ENCODE measurements at regions not wholly inside any gene's neighbourhood (a gene's known extent, or its start where the extent isn't known, plus 50 kb on each side); places are given as distances from the start of the nearest gene placed in this dataset.

- DNase-seq (ENCODE audit: low spot score), result peak; percentile 33
- Histone ChIP-seq H3K27me3 (replicated peaks; ENCODE audit: insufficient read depth, low read depth, low read length, poor library complexity) (no peaks in the 10 kb centered on the region), H3K4me3 (ENCODE audit: low read depth, low read length, poor library complexity, severe bottlenecking) (no peak overlapping the region), H3K9me3 (ENCODE audit: low read depth, low read length, poor library complexity, severe bottlenecking) (no peaks in the 10 kb centered on the region), H3K36me3 (ENCODE audit: insufficient read depth, low read length, poor library complexity, severe bottlenecking) (no peaks in the 10 kb centered on the region), H3K27ac (ENCODE audit: low read depth, low read length, poor library complexity, severe bottlenecking) (no peak overlapping the region), H3K4me1 (ENCODE audit: insufficient read depth, low read length, poor library complexity, severe bottlenecking) (no peaks in the 10 kb centered on the region)
- TF ChIP-seq, protein P1, sequence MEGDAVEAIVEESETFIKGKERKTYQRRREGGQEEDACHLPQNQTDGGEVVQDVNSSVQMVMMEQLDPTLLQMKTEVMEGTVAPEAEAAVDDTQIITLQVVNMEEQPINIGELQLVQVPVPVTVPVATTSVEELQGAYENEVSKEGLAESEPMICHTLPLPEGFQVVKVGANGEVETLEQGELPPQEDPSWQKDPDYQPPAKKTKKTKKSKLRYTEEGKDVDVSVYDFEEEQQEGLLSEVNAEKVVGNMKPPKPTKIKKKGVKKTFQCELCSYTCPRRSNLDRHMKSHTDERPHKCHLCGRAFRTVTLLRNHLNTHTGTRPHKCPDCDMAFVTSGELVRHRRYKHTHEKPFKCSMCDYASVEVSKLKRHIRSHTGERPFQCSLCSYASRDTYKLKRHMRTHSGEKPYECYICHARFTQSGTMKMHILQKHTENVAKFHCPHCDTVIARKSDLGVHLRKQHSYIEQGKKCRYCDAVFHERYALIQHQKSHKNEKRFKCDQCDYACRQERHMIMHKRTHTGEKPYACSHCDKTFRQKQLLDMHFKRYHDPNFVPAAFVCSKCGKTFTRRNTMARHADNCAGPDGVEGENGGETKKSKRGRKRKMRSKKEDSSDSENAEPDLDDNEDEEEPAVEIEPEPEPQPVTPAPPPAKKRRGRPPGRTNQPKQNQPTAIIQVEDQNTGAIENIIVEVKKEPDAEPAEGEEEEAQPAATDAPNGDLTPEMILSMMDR (conservative IDR thresholded peaks at IDR 0.05; ENCODE audit: low read depth, low read length), result peak; percentile 65
- no peak for TF ChIP-seq EZH2 (IDR thresholded peaks at IDR 0.05; ENCODE audit: borderline replicate concordance, low read depth, low read length, poor library complexity, severe bottlenecking)
- BruUV-seq (replicated peaks), result no TSS peak
- intact Hi-C loops (cut with micrococcal nuclease; ENCODE audit: unreplicated experiment), result loop anchor here (2.0 kb wide), 1 partner anchor 362 kb away; no protein-coding TSS in a partner anchor
- POLR2A ChIA-PET (ENCODE audit: low non-redundant PET), result no interaction called here
- CTCF ChIA-PET, result interaction anchor here (0.6 kb wide), 1 partner anchor 491 kb away, joined by 4 read pairs; no protein-coding TSS in a partner anchor
Measured at GRCh38 chr9:26326563-26326962, 566.0 kb downstream of the CAAP1 start.

DNA sequence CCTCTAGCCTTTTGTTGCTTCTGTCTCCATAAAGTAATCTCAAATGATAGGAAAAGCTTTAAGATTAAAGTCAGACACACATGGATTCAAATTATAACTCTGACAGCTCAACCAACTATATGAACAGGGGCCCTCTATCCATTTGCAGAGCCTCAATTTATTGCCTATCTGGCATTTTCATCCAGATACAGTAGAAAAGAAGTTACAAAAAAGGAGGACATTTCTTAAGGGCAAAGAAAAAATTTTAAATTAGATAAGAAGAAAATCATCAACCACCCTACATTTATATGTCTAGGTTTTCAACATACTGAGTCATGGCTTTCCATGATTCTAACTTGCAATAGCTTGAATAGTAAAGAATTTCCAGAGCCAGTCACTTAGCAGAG, 567.2 kb downstream of the CAAP1 start:
- Histone ChIP-seq H3K27ac (ENCODE audit: low read depth, low read length, poor library complexity, severe bottlenecking) (no peak overlapping the region), H3K27me3 (replicated peaks; ENCODE audit: insufficient read depth, low read depth, low read length, poor library complexity) (no peaks in the 10 kb centered on the region), H3K9me3 (ENCODE audit: low read depth, low read length, poor library complexity, severe bottlenecking) (no peaks in the 10 kb centered on the region), H3K4me1 (ENCODE audit: insufficient read depth, low read length, poor library complexity, severe bottlenecking) (no peaks in the 10 kb centered on the region), H3K36me3 (ENCODE audit: insufficient read depth, low read length, poor library complexity, severe bottlenecking) (no peaks in the 10 kb centered on the region), H3K4me3 (ENCODE audit: low read depth, low read length, poor library complexity, severe bottlenecking) (no peak overlapping the region)
- intact Hi-C loops (cut with micrococcal nuclease; ENCODE audit: unreplicated experiment), result no loop called here
- DNase-seq (ENCODE audit: low spot score), result no peak
- no TSS peak for BruUV-seq (replicated peaks)
- CTCF ChIA-PET, result no interaction called here
- POLR2A ChIA-PET (ENCODE audit: low non-redundant PET), result no interaction called here
- TF ChIP-seq EZH2 (IDR thresholded peaks at IDR 0.05; ENCODE audit: borderline replicate concordance, low read depth, low read length, poor library complexity, severe bottlenecking), result no peak
- TF ChIP-seq, protein P1 (conservative IDR thresholded peaks at IDR 0.05; ENCODE audit: low read depth, low read length), result no peak

DNA sequence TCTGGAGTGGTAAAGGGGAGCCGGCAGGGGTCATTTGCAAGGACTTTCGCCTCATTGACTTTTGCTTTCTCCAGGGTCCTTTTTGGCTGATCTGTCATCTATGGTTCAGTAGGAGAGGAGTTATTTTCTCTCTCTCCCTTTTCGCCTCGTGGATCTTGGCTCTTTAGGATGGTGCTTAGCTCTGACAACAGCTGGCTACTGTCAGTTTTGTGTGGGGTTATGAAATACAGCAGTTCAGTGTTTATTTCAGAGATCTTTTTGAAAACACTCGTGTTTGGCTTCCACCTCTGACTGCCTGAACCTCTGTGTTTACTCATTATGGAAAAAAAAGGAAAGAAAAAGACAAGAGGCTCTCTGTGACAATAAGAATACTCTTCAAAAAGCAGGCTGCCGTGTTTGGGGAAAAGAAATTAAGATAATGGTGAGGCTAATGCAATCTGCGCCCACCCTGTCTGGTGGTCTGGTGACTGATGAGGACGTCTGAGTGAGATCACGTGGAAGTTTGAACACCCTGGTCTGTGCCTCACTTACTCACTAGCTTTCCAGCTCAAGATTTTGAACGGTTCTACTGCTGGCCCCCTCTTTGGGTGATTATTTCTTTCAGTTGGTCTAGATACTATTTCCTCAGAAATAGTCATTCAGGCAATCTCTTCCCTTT, 567.7 kb downstream of the CAAP1 start:
- intact Hi-C loops (cut with micrococcal nuclease; ENCODE audit: unreplicated experiment), result no loop called here
- CTCF ChIA-PET, result no interaction called here
- Histone ChIP-seq H3K36me3 (ENCODE audit: insufficient read depth, low read length, poor library complexity, severe bottlenecking) (no peaks in the 10 kb centered on the region), H3K27ac (ENCODE audit: low read depth, low read length, poor library complexity, severe bottlenecking) (no peak overlapping the region), H3K27me3 (replicated peaks; ENCODE audit: insufficient read depth, low read depth, low read length, poor library complexity) (no peaks in the 10 kb centered on the region), H3K4me1 (ENCODE audit: insufficient read depth, low read length, poor library complexity, severe bottlenecking) (no peaks in the 10 kb centered on the region), H3K4me3 (ENCODE audit: low read depth, low read length, poor library complexity, severe bottlenecking) (no peak overlapping the region), H3K9me3 (ENCODE audit: low read depth, low read length, poor library complexity, severe bottlenecking) (no peaks in the 10 kb centered on the region)
- BruUV-seq (replicated peaks), result no TSS peak
- POLR2A ChIA-PET (ENCODE audit: low non-redundant PET), result no interaction called here
- TF ChIP-seq EZH2 (IDR thresholded peaks at IDR 0.05; ENCODE audit: borderline replicate concordance, low read depth, low read length, poor library complexity, severe bottlenecking), result no peak
- DNase-seq (ENCODE audit: low spot score), result no peak

- Histone ChIP-seq H3K36me3 (ENCODE audit: insufficient read depth, low read length, poor library complexity, severe bottlenecking) (no peaks in the 10 kb centered on the region), H3K27ac (ENCODE audit: low read depth, low read length, poor library complexity, severe bottlenecking) (no peak overlapping the region), H3K9me3 (ENCODE audit: low read depth, low read length, poor library complexity, severe bottlenecking) (no peaks in the 10 kb centered on the region), H3K4me3 (ENCODE audit: low read depth, low read length, poor library complexity, severe bottlenecking) (no peak overlapping the region), H3K4me1 (ENCODE audit: insufficient read depth, low read length, poor library complexity, severe bottlenecking) (no peaks in the 10 kb centered on the region), H3K27me3 (replicated peaks; ENCODE audit: insufficient read depth, low read depth, low read length, poor library complexity) (peaks cover 5% of the 10 kb centered on the region)
- intact Hi-C loops (cut with micrococcal nuclease; ENCODE audit: unreplicated experiment), result no loop called here
- POLR2A ChIA-PET (ENCODE audit: low non-redundant PET), result no interaction called here
- CTCF ChIA-PET, result no interaction called here
- no peak for DNase-seq (ENCODE audit: low spot score)
- no TSS peak for BruUV-seq (replicated peaks)
- TF ChIP-seq, protein P1 (conservative IDR thresholded peaks at IDR 0.05; ENCODE audit: low read depth, low read length), result no peak
- no peak for TF ChIP-seq EZH2 (IDR thresholded peaks at IDR 0.05; ENCODE audit: borderline replicate concordance, low read depth, low read length, poor library complexity, severe bottlenecking)
Measured at GRCh38 chr9:26321935-26322334, 570.7 kb downstream of the CAAP1 start.

All from A673 (cell line).